Stimulated activated CD4-positive, alpha-beta T cell treated with anti-CD3 and anti-CD28 coated beads, Interleukin-12 subunit alpha, Interleukin-12 subunit beta, amount 100 ng/mL, for 4 hours (primary cell): ENCODE measurements at regions not wholly inside any gene's neighbourhood (a gene's known extent, or its start where the extent isn't known, plus 50 kb on each side); places are given as distances from the start of the nearest gene placed in this dataset.
A peak's percentile ranks its signal among the peaks of the same experiment; 100 is the strongest.
"Not testable (repeated sequence)": the region's sequence is repeated elsewhere in the genome, so short reads cannot be mapped to it uniquely, and the experiment has no call there.

Experiments used
- DNase-seq: peaks from one replicate; pipeline ENCODE4 v3.0.0-alpha.2; 2020

- DNase-seq: not testable (repeated sequence)
Measured at GRCh38 chr16:21517263-21517662, 82.1 kb upstream of the METTL9 start.

- peak; percentile 35 for DNase-seq
Measured at GRCh38 chr16:21519361-21520133, 79.8 kb upstream of the METTL9 start.

- peak; percentile 99 for DNase-seq
Measured at GRCh38 chr16:21520134-21521047, 79.0 kb upstream of the METTL9 start.

- DNase-seq: not testable (repeated sequence)
Measured at GRCh38 chr16:21521048-21521389, 78.4 kb upstream of the METTL9 start.

GRCh38 chr16:21521390-21522143 is 77.8 kb upstream of the METTL9 start:
- not testable (repeated sequence) for DNase-seq

- DNase-seq: not testable (repeated sequence)
Measured at GRCh38 chr16:21522846-21523245, 76.5 kb upstream of the METTL9 start.

GRCh38 chr16:21523411-21524067 is 75.8 kb upstream of the METTL9 start:
- no peak for DNase-seq

- no peak for DNase-seq
Measured at GRCh38 chr16:21524068-21524751, 75.2 kb upstream of the METTL9 start.

GRCh38 chr16:21524752-21525028 is 74.7 kb upstream of the METTL9 start:
- DNase-seq: not testable (repeated sequence)

- DNase-seq: not testable (repeated sequence)
Measured at GRCh38 chr16:21525029-21525895, 74.1 kb upstream of the METTL9 start.

- not testable (repeated sequence) for DNase-seq
Measured at GRCh38 chr16:21525956-21526922, 73.1 kb upstream of the METTL9 start.

- DNase-seq: no peak
Measured at GRCh38 chr16:21526923-21527807, 72.2 kb upstream of the METTL9 start.

GRCh38 chr16:21529060-21529658 is 70.2 kb upstream of the METTL9 start:
- DNase-seq: not testable (repeated sequence)

- not testable (repeated sequence) for DNase-seq
Measured at GRCh38 chr16:21530729-21531383, 68.5 kb upstream of the METTL9 start.

- DNase-seq: not testable (repeated sequence)
Measured at GRCh38 chr16:21532996-21533395, 66.4 kb upstream of the METTL9 start.

GRCh38 chr16:21533474-21533873 is 65.9 kb upstream of the METTL9 start:
- DNase-seq: not testable (repeated sequence)

- DNase-seq: not testable (repeated sequence)
Measured at GRCh38 chr16:21534561-21534960, 64.8 kb upstream of the METTL9 start.

- DNase-seq: not testable (repeated sequence)
Measured at GRCh38 chr16:21535201-21535600, 64.2 kb upstream of the METTL9 start.
